Stomach smooth muscle (tissue), 2 donors: ENCODE measurements at regions not wholly inside any gene's neighbourhood (a gene's known extent, or its start where the extent isn't known, plus 50 kb on each side); places are given as distances from the start of the nearest gene placed in this dataset.

Experiments used
- H3K27ac ChIP-seq: one replicate; pipeline ENCODE4 v1.7.0; 2013; ENCODE audit warnings: mild to moderate bottlenecking, low read length, inconsistent platforms
- H3K27me3 ChIP-seq, 2 donors: one replicate each; pipeline ENCODE4 v1.7.0; 2013; ENCODE audit warnings: low read length in 2 of 2; ENCODE audit not compliant: insufficient read depth in 2 of 2, control insufficient read depth in 1 of 2
- H3K36me3 ChIP-seq, 2 donors: one replicate each; pipeline ENCODE4 v1.7.0; 2013; ENCODE audit warnings: low read length in 2 of 2; ENCODE audit not compliant: control insufficient read depth in 2 of 2, insufficient read depth in 2 of 2
- H3K4me1 ChIP-seq: one replicate; pipeline ENCODE4 v1.7.0; 2013; ENCODE audit warnings: low read length; ENCODE audit not compliant: control insufficient read depth, insufficient read depth
- H3K4me3 ChIP-seq, 2 donors: one replicate each; pipeline ENCODE4 v1.7.0; 2013; ENCODE audit warnings: low read length in 2 of 2
- H3K9ac ChIP-seq, 2 donors: one replicate each; pipeline ENCODE4 v1.7.0; 2013; ENCODE audit warnings: low read length in 2 of 2, mild to moderate bottlenecking in 1 of 2
- H3K9me3 ChIP-seq, 2 donors: one replicate each; pipeline ENCODE4 v1.7.0; 2013; ENCODE audit warnings: low read length in 2 of 2; ENCODE audit not compliant: control insufficient read depth in 2 of 2
- donor health status: healthy.
- donor health status: Pancreatic carcinoma.

- Histone ChIP-seq H3K9me3 (no peaks in the 10 kb centered on the region), H3K4me1 (no peaks in the 10 kb centered on the region), H3K36me3 (no peaks in the 10 kb centered on the region), H3K9ac (no peak overlapping the region), H3K27me3 (no peaks in the 10 kb centered on the region), H3K4me3 (peak overlapping the region in 1 of 2 donors; percentile 54), H3K27ac (no peak overlapping the region)
Measured at GRCh38 chr14:28057359-28058296, 709.0 kb upstream of the FOXG1 start.

- Histone ChIP-seq H3K27ac (no peak overlapping the region), H3K9ac (no peak overlapping the region), H3K4me1 (no peaks in the 10 kb centered on the region), H3K4me3 (no peak overlapping the region), H3K27me3 (no peaks in the 10 kb centered on the region), H3K36me3 (no peaks in the 10 kb centered on the region), H3K9me3 (no peaks in the 10 kb centered on the region)
Measured at GRCh38 chr14:28059254-28059653, 707.3 kb upstream of the FOXG1 start.

- Histone ChIP-seq H3K4me1 (no peaks in the 10 kb centered on the region), H3K27ac (no peak overlapping the region), H3K36me3 (no peaks in the 10 kb centered on the region), H3K9ac (no peak overlapping the region), H3K27me3 (no peaks in the 10 kb centered on the region), H3K4me3 (no peak overlapping the region), H3K9me3 (no peaks in the 10 kb centered on the region)
Measured at GRCh38 chr14:28061006-28061405, 705.6 kb upstream of the FOXG1 start.

GRCh38 chr14:28077021-28077420, 689.6 kb upstream of the FOXG1 start:
- no peaks in the 10 kb centered on the region for H3K9me3 ChIP-seq
- H3K36me3 ChIP-seq: no peaks in the 10 kb centered on the region
- H3K9ac ChIP-seq: no peak overlapping the region
- H3K4me3 ChIP-seq: no peak overlapping the region
- no peaks in the 10 kb centered on the region for H3K27me3 ChIP-seq
- H3K27ac ChIP-seq: no peak overlapping the region
- no peaks in the 10 kb centered on the region for H3K4me1 ChIP-seq

- H3K27ac ChIP-seq: no peak overlapping the region
- no peaks in the 10 kb centered on the region for H3K27me3 ChIP-seq
- no peaks in the 10 kb centered on the region for H3K4me1 ChIP-seq
- H3K4me3 ChIP-seq: no peak overlapping the region
- H3K9ac ChIP-seq: no peak overlapping the region
- H3K36me3 ChIP-seq: no peaks in the 10 kb centered on the region
- no peaks in the 10 kb centered on the region for H3K9me3 ChIP-seq
Measured at GRCh38 chr14:28083389-28083788, 683.2 kb upstream of the FOXG1 start.

- Histone ChIP-seq H3K36me3 (no peaks in the 10 kb centered on the region), H3K9me3 (no peaks in the 10 kb centered on the region), H3K27me3 (no peaks in the 10 kb centered on the region), H3K4me1 (no peaks in the 10 kb centered on the region), H3K4me3 (no peak overlapping the region), H3K9ac (no peak overlapping the region), H3K27ac (no peak overlapping the region)
Measured at GRCh38 chr14:28088125-28088524, 678.5 kb upstream of the FOXG1 start.

- Histone ChIP-seq H3K27ac (no peak overlapping the region), H3K4me1 (no peaks in the 10 kb centered on the region), H3K4me3 (no peak overlapping the region), H3K27me3 (no peaks in the 10 kb centered on the region), H3K9ac (no peak overlapping the region), H3K9me3 (no peaks in the 10 kb centered on the region), H3K36me3 (no peaks in the 10 kb centered on the region)
Measured at GRCh38 chr14:28097585-28097984, 669.0 kb upstream of the FOXG1 start.

- Histone ChIP-seq H3K4me1 (no peaks in the 10 kb centered on the region), H3K27ac (no peak overlapping the region), H3K36me3 (no peaks in the 10 kb centered on the region), H3K27me3 (no peaks in the 10 kb centered on the region), H3K9me3 (no peaks in the 10 kb centered on the region), H3K9ac (no peak overlapping the region), H3K4me3 (no peak overlapping the region)
Measured at GRCh38 chr14:28098856-28099255, 667.7 kb upstream of the FOXG1 start.

- H3K9me3 ChIP-seq: no peaks in the 10 kb centered on the region
- no peak overlapping the region for H3K27ac ChIP-seq
- H3K36me3 ChIP-seq: no peaks in the 10 kb centered on the region
- no peaks in the 10 kb centered on the region for H3K27me3 ChIP-seq
- H3K9ac ChIP-seq: no peak overlapping the region
- no peak overlapping the region for H3K4me3 ChIP-seq
- H3K4me1 ChIP-seq: no peaks in the 10 kb centered on the region
Measured at GRCh38 chr14:28102001-28102400, 664.6 kb upstream of the FOXG1 start.

- Histone ChIP-seq H3K27ac (no peak overlapping the region), H3K4me3 (no peak overlapping the region), H3K9me3 (no peaks in the 10 kb centered on the region), H3K27me3 (no peaks in the 10 kb centered on the region), H3K4me1 (no peaks in the 10 kb centered on the region), H3K9ac (no peak overlapping the region), H3K36me3 (no peaks in the 10 kb centered on the region)
Measured at GRCh38 chr14:28102814-28103213, 663.8 kb upstream of the FOXG1 start.

GRCh38 chr14:28113311-28113710, 653.3 kb upstream of the FOXG1 start:
- Histone ChIP-seq H3K4me3 (no peak overlapping the region), H3K27ac (no peak overlapping the region), H3K4me1 (no peaks in the 10 kb centered on the region), H3K9ac (no peak overlapping the region), H3K27me3 (no peaks in the 10 kb centered on the region), H3K36me3 (no peaks in the 10 kb centered on the region), H3K9me3 (no peaks in the 10 kb centered on the region)
